ENCODE measurements at regions not wholly inside any gene's neighbourhood (a gene's known extent, or its start where the extent isn't known, plus 50 kb on each side); places are given as distances from the start of the nearest gene placed in this dataset.

- no peak for DNase-seq
Measured at GRCh38 chrX:76228499-76228898, 55.6 kb downstream of the PBDC1 start.

DNA sequence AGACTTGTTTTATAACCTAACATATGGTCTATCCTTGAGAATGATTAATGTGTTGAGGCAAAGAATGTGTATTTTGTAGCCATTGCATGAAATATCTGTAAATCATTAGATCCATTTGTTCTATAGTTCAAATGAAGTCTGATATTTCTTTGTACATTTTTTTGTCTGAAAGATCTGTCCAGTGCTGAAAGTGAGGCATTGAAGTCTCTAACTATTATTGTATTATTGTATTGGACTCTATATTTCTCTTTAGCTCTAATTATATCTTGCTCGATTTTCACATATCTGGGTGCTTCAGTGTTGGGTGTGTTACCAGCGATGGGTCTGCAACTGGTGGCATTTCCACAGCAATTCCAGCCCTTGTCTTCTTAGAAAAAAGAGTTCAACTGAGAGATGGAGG, 76.0 kb downstream of the PBDC1 start:
- DNase-seq, result no peak

- DNase-seq, result peak; percentile 39
Measured at GRCh38 chrX:76253432-76253831, 80.6 kb downstream of the PBDC1 start.

DNA sequence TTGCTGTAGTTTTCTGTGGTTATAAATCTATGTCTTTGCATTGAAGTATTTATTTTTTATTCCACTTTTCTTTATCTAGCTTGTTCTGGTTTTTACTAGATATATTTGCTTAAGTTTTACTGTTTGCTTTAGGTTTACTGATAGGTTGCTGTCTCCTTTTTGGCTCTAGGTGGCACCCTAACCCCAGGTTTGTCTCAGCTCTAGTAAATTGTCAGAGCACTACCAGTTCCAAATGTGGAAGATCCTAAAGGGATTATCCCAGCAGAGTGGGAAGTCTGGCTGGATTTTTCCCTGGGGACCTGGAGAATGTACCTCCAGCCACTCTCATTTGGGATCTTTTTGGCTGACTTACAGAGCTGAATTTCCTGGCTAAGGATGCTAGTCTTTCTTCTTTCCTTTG, 106.1 kb downstream of the PBDC1 start:
- peak; percentile 40 for DNase-seq

Measured in CD4-positive, alpha-beta T cell treated with Interleukin-4 for 4 hours (primary cell).